Activated naive CD4-positive, alpha-beta T cell treated with anti-CD3 and anti-CD28 coated beads for 36 hours (primary cell): ENCODE measurements at regions not wholly inside any gene's neighbourhood (a gene's known extent, or its start where the extent isn't known, plus 50 kb on each side); places are given as distances from the start of the nearest gene placed in this dataset.

Source experiments
- CTCF ChIA-PET: fragments of 350-600 bp; sonication (Branson Sonifier 250); formaldehyde crosslinking; loops from one replicate; lab custom pipeline; 2021; ENCODE audit warnings: antibody characterized with exemption; lab: Charles Lee
- DNase-seq: peaks from one replicate; pipeline ENCODE4 v3.0.0-alpha.2; 2020
- H3K27ac Mint-ChIP-seq: one replicate; pipeline ENCODE4 v1.8.0; 2021; ENCODE audit warnings: mild to moderate bottlenecking, mixed read lengths
- H3K27me3 Mint-ChIP-seq: one replicate; pipeline ENCODE4 v1.8.0; 2021; ENCODE audit warnings: low read depth, mixed read lengths
- H3K36me3 Mint-ChIP-seq: one replicate; pipeline ENCODE4 v1.8.0; 2021; ENCODE audit warnings: low read depth, mixed read lengths
- H3K4me1 Mint-ChIP-seq: one replicate; pipeline ENCODE4 v1.8.0; 2021; ENCODE audit warnings: low read depth, mixed read lengths
- H3K4me3 Mint-ChIP-seq: one replicate; pipeline ENCODE4 v1.8.0; 2021; ENCODE audit warnings: mild to moderate bottlenecking, moderate library complexity, mixed read lengths
- H3K9me3 Mint-ChIP-seq: one replicate; pipeline ENCODE4 v1.8.0; 2021; ENCODE audit warnings: mixed read lengths
- intact Hi-C: fragments of 100-400 bp; cut with micrococcal nuclease; formaldehyde crosslinking; loops from one replicate; pipeline ENCODE4 v1.15.1; 2023

DNA sequence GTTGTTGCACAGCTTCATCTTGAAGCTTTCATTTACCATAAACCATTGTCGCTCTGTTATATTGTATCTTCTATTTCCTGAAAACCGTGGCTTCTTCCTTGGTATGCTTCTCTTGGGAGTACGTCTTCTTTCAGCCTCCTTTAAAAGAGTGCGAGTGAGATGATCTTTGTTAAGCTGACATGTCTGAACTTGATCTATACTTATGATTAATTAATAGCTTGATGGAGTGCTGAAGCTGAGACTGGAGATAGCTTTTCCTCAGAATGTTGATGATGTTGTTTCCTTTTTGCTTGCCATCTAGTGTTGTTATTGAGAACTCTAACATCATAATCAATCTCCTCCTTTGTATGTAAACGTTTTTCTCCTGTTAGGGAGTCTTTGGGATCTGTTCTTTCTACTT lies 529.3 kb upstream of the SPRY2 start:
- H3K36me3 Mint-ChIP-seq = no peaks in the 10 kb centered on the region
- H3K27ac Mint-ChIP-seq = no peak overlapping the region
- CTCF ChIA-PET = no interaction called here
- H3K4me1 Mint-ChIP-seq = no peaks in the 10 kb centered on the region
- DNase-seq = no peak
- intact Hi-C loops = no loop called here
- H3K27me3 Mint-ChIP-seq = no peaks in the 10 kb centered on the region
- H3K9me3 Mint-ChIP-seq = peaks cover 12% of the 10 kb centered on the region
- H3K4me3 Mint-ChIP-seq = no peak overlapping the region

GRCh38 chr13:80866921-80867320 lies 526.0 kb upstream of the SPRY2 start:
- Mint-ChIP-seq H3K36me3 (no peaks in the 10 kb centered on the region), H3K9me3 (peaks cover 11% of the 10 kb centered on the region), H3K27me3 (no peaks in the 10 kb centered on the region), H3K4me3 (no peak overlapping the region), H3K4me1 (no peaks in the 10 kb centered on the region), H3K27ac (no peak overlapping the region)
- DNase-seq = no peak
- CTCF ChIA-PET = no interaction called here
- intact Hi-C loops = no loop called here

DNA sequence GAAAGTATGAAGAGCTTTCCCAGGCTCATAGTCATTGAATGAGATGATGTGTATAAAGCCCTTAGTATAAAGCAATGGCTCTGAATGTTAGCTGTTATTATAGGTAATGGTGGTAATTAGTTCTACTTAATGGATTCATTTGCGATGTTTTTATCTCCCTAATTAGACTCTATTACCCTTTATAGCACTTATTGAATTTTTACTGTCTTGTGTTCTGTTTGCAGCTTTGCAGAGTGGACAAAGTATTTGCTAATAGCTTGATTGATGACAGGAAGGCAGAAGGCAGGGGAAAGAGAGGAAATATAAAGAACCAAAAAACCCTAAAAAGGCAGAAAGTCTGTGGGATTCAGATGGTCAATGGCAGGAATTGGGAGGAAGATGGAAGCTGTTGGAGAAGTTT lies 524.4 kb upstream of the SPRY2 start:
- CTCF ChIA-PET = no interaction called here
- peaks cover 11% of the 10 kb centered on the region for H3K9me3 Mint-ChIP-seq

GRCh38 chr13:80862456-80862855 lies 521.5 kb upstream of the SPRY2 start:
- no peak overlapping the region for H3K27ac Mint-ChIP-seq
- no peaks in the 10 kb centered on the region for H3K27me3 Mint-ChIP-seq
- H3K9me3 Mint-ChIP-seq = peaks cover 7% of the 10 kb centered on the region
- H3K36me3 Mint-ChIP-seq = no peaks in the 10 kb centered on the region
- H3K4me1 Mint-ChIP-seq = no peaks in the 10 kb centered on the region
- no peak overlapping the region for H3K4me3 Mint-ChIP-seq
- intact Hi-C loops = no loop called here
- CTCF ChIA-PET = no interaction called here
- no peak for DNase-seq

More for the DNA sequence above, 524.4 kb upstream of the SPRY2 start:
- Mint-ChIP-seq H3K27me3 (no peaks in the 10 kb centered on the region), H3K36me3 (no peaks in the 10 kb centered on the region), H3K4me3 (no peak overlapping the region), H3K27ac (no peak overlapping the region), H3K4me1 (no peaks in the 10 kb centered on the region)
- intact Hi-C loops = no loop called here
- DNase-seq = no peak

GRCh38 chr13:80860845-80861244 lies 519.9 kb upstream of the SPRY2 start:
- no peaks in the 10 kb centered on the region for H3K36me3 Mint-ChIP-seq
- CTCF ChIA-PET = no interaction called here
- no peak overlapping the region for H3K27ac Mint-ChIP-seq
- no peak overlapping the region for H3K4me3 Mint-ChIP-seq
- intact Hi-C loops = no loop called here
- no peak for DNase-seq
- peaks cover 5% of the 10 kb centered on the region for H3K9me3 Mint-ChIP-seq
- H3K27me3 Mint-ChIP-seq = no peaks in the 10 kb centered on the region
- H3K4me1 Mint-ChIP-seq = no peaks in the 10 kb centered on the region

DNA sequence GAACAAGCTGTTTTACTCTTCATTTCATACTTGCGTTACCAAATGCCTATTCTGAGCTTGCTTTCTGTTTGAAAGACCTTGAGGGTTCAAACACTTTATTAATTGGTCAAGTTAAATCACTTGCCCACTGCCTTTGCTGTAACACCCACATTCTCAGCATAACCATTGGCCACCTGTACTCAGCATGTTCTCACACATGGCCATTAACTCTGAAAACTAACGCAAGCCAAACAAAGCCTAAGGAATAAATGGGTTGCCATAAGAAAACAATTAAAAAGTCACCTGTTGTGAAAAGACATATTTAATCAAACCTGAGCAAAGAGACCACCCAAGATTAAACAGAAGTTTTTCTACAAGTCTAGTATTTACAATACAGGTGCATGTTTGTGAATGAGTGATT lies 517.2 kb upstream of the SPRY2 start:
- intact Hi-C loops = no loop called here
- Mint-ChIP-seq H3K4me3 (no peak overlapping the region), H3K4me1 (no peaks in the 10 kb centered on the region), H3K36me3 (no peaks in the 10 kb centered on the region), H3K9me3 (peaks cover 2% of the 10 kb centered on the region), H3K27me3 (no peaks in the 10 kb centered on the region), H3K27ac (no peak overlapping the region)
- CTCF ChIA-PET = no interaction called here
- no peak for DNase-seq

GRCh38 chr13:80857321-80857720 lies 516.4 kb upstream of the SPRY2 start:
- DNase-seq = no peak
- Mint-ChIP-seq H3K9me3 (no peaks in the 10 kb centered on the region), H3K36me3 (no peaks in the 10 kb centered on the region), H3K4me1 (no peaks in the 10 kb centered on the region), H3K27ac (no peak overlapping the region), H3K4me3 (no peak overlapping the region), H3K27me3 (no peaks in the 10 kb centered on the region)
- intact Hi-C loops = no loop called here
- CTCF ChIA-PET = no interaction called here

- no peaks in the 10 kb centered on the region for H3K4me1 Mint-ChIP-seq
These were observed 509.8 kb upstream of the SPRY2 start for GRCh38 chr13:80850771-80851170.

GRCh38 chr13:80844164-80844563 lies 503.2 kb upstream of the SPRY2 start:
- CTCF ChIA-PET = no interaction called here
- DNase-seq = no peak
- Mint-ChIP-seq H3K27me3 (no peaks in the 10 kb centered on the region), H3K4me3 (no peak overlapping the region), H3K4me1 (no peaks in the 10 kb centered on the region), H3K36me3 (no peaks in the 10 kb centered on the region), H3K9me3 (no peaks in the 10 kb centered on the region), H3K27ac (no peak overlapping the region)
- intact Hi-C loops = no loop called here

More at GRCh38 chr13:80850771-80851170, 509.8 kb upstream of the SPRY2 start:
- intact Hi-C loops = no loop called here
- no peaks in the 10 kb centered on the region for H3K9me3 Mint-ChIP-seq
- no peak overlapping the region for H3K27ac Mint-ChIP-seq
- H3K27me3 Mint-ChIP-seq = no peaks in the 10 kb centered on the region
- DNase-seq = no peak
- CTCF ChIA-PET = no interaction called here
- no peaks in the 10 kb centered on the region for H3K36me3 Mint-ChIP-seq
- no peak overlapping the region for H3K4me3 Mint-ChIP-seq

GRCh38 chr13:80841414-80841813 lies 500.5 kb upstream of the SPRY2 start:
- Mint-ChIP-seq H3K36me3 (no peaks in the 10 kb centered on the region), H3K4me1 (no peaks in the 10 kb centered on the region), H3K9me3 (peaks cover 4% of the 10 kb centered on the region), H3K27ac (no peak overlapping the region), H3K4me3 (no peak overlapping the region), H3K27me3 (no peaks in the 10 kb centered on the region)
- intact Hi-C loops = no loop called here
- DNase-seq = no peak
- CTCF ChIA-PET = interaction anchor here (0.6 kb wide), 1 partner anchor 143 kb away, joined by 6 read pairs; no protein-coding TSS in a partner anchor

- DNase-seq = no peak
- peaks cover 8% of the 10 kb centered on the region for H3K9me3 Mint-ChIP-seq
- CTCF ChIA-PET = no interaction called here
These were observed 499.5 kb upstream of the SPRY2 start for GRCh38 chr13:80840316-80840976.

DNA sequence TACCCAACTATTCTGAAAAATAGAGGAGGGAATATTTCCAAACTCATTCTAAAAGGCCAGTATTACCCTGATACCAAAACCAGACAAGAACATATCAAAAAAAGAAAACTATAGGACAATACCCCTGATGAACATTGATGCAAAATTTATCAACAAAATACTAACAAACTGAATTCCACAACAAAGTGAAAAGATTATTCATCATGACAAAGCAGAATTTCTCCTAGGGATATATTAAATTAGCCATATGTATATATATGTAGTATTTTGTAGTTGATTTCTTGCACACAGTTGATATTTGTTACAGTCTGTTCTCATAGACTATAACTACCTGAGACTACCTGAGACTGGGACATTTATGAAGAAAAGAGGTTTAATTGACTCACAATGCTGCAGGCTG lies 495.0 kb upstream of the SPRY2 start:
- no peaks in the 10 kb centered on the region for H3K4me1 Mint-ChIP-seq
- H3K27ac Mint-ChIP-seq = no peak overlapping the region
- CTCF ChIA-PET = no interaction called here
- H3K27me3 Mint-ChIP-seq = no peaks in the 10 kb centered on the region
- H3K4me3 Mint-ChIP-seq = no peak overlapping the region
- H3K36me3 Mint-ChIP-seq = peaks cover 1% of the 10 kb centered on the region
- intact Hi-C loops = no loop called here
- peaks cover 17% of the 10 kb centered on the region for H3K9me3 Mint-ChIP-seq
- DNase-seq = no peak

More at GRCh38 chr13:80840316-80840976, 499.5 kb upstream of the SPRY2 start:
- H3K27me3 Mint-ChIP-seq = no peaks in the 10 kb centered on the region
- no peaks in the 10 kb centered on the region for H3K36me3 Mint-ChIP-seq
- intact Hi-C loops = no loop called here
- no peaks in the 10 kb centered on the region for H3K4me1 Mint-ChIP-seq
- H3K27ac Mint-ChIP-seq = no peak overlapping the region
- no peak overlapping the region for H3K4me3 Mint-ChIP-seq

- H3K27me3 Mint-ChIP-seq = no peaks in the 10 kb centered on the region
- DNase-seq = no peak
- H3K36me3 Mint-ChIP-seq = peaks cover 1% of the 10 kb centered on the region
- intact Hi-C loops = no loop called here
- no peak overlapping the region for H3K4me3 Mint-ChIP-seq
- peaks cover 25% of the 10 kb centered on the region for H3K9me3 Mint-ChIP-seq
- CTCF ChIA-PET = no interaction called here
- no peak overlapping the region for H3K27ac Mint-ChIP-seq
- H3K4me1 Mint-ChIP-seq = no peaks in the 10 kb centered on the region
These were observed 489.5 kb upstream of the SPRY2 start for GRCh38 chr13:80830431-80830830.
